Natural killer cell (primary cell): ENCODE measurements at regions not wholly inside any gene's neighbourhood (a gene's known extent, or its start where the extent isn't known, plus 50 kb on each side); places are given as distances from the start of the nearest gene placed in this dataset.

ENCODE experiments used
- ATAC-seq, 3 donors: fragments of 150-1000 bp in 2 of 3; fragments of 200-7000 bp in 1 of 3; cut with Tn5 transposase; 1 replicate in 1 of 3; 2 replicates in 2 of 3; pipeline ENCODE4 v1.10.0; 2021; ENCODE audit warnings: mild to moderate bottlenecking in 2 of 3, moderate library complexity in 2 of 3
- DNase-seq, 2 donors: peaks; one replicate each; pipeline versions ENCODE4 v3.0.0 to v3.0.0-alpha.2; 2013 to 2021; ENCODE audit warnings: mixed read lengths in 1 of 2
- H3K27ac ChIP-seq: one replicate; pipeline ENCODE4 v1.5.1; 2013; ENCODE audit warnings: mild to moderate bottlenecking, low read length
- H3K27me3 ChIP-seq: one replicate; pipeline ENCODE4 v1.6.1; 2013; ENCODE audit warnings: low read length; ENCODE audit not compliant: control insufficient read depth, insufficient read depth
- H3K36me3 ChIP-seq: one replicate; pipeline ENCODE4 v1.6.1; 2013; ENCODE audit warnings: low read length; ENCODE audit not compliant: control insufficient read depth, insufficient read depth
- H3K4me1 ChIP-seq: one replicate; pipeline ENCODE4 v1.6.1; 2013; ENCODE audit warnings: low read length; ENCODE audit not compliant: control insufficient read depth, insufficient read depth
- H3K4me3 ChIP-seq: one replicate; pipeline ENCODE4 v1.5.1; 2013; ENCODE audit warnings: low read length
- H3K9me3 ChIP-seq: one replicate; pipeline ENCODE4 v1.6.1; 2013; ENCODE audit warnings: low read length; ENCODE audit not compliant: control insufficient read depth, insufficient read depth
- H3K27ac Mint-ChIP-seq, 2 donors: one replicate each; pipeline ENCODE4 v1.8.0; 2022; ENCODE audit warnings: mild to moderate bottlenecking in 2 of 2, mixed read lengths in 2 of 2, moderate library complexity in 1 of 2
- H3K27me3 Mint-ChIP-seq, 2 donors: one replicate each; pipeline ENCODE4 v1.8.0; 2022; ENCODE audit warnings: low read depth in 2 of 2, mixed read lengths in 2 of 2
- H3K36me3 Mint-ChIP-seq: one replicate; pipeline ENCODE4 v1.8.0; 2022; ENCODE audit warnings: mixed read lengths
- H3K4me1 Mint-ChIP-seq, 2 donors: one replicate each; pipeline ENCODE4 v1.8.0; 2022; ENCODE audit warnings: mixed read lengths in 2 of 2
- H3K4me3 Mint-ChIP-seq: one replicate; pipeline ENCODE4 v1.8.0; 2022; ENCODE audit warnings: mild to moderate bottlenecking, moderate library complexity, mixed read lengths
- H3K9me3 Mint-ChIP-seq, 2 donors: one replicate each; pipeline ENCODE4 v1.8.0; 2022; ENCODE audit warnings: mixed read lengths in 2 of 2
- WGBS: methylation state at CpG from one replicate; pipeline ENCODE4 v1.1.7; 2013; ENCODE audit warnings: missing lambda C conversion rate; ENCODE audit not compliant: insufficient coverage; 5-methylcytosine and 5-hydroxymethylcytosine counted together
- intact Hi-C: fragments of 100-400 bp; cut with micrococcal nuclease; formaldehyde crosslinking; loops from one replicate; pipeline ENCODE4 v1.14.2; 2022
- TF ChIP-seq, protein P1 (sequence below): fragments of 200-600 bp; IDR thresholded peaks from one replicate; pipeline ENCODE4 v1.8.0; 2022; ENCODE audit warnings: antibody characterized with exemption

DNA sequence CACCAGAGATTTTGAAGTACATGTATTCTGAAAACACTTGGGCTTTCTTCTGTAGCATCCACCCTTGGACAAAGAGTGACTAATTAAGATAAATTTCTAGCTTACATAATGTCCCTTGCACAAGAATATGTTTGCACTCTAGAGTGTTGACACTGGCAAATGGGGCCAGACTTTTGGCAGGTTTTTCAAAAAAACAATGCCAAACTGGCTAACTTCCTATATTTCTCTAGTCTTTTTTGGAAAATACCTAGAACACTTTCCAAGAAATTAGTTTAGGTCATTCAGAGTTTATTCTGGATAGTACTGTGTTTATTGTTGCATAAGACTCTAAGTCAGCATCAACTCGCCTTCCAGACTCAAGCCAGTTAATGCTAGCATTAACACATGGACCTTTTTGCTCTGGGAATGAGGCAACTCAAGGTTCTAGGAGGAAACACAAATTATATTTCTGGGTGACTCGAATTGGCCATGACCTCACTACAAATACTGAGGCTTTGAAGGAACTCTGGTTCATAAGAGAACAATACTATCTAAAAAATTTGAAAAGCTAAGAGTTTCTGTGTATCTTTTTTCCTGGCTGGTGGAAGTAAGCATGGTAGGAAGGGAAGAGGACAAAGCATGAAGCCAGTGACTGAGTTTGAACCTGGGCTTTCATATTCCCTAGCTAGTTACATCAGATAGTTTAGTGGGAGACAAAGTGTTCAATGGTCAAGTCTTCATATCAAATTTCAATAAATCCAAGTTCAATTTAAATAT lies 101.6 kb downstream of the NREP start:
- H3K4me1 ChIP-seq, result no peaks in the 10 kb centered on the region
- Mint-ChIP-seq H3K27me3 (peaks cover 0 to 4% of the 10 kb centered on the region in 2 donors), H3K4me3 (no peak overlapping the region), H3K4me1 (no peaks in the 10 kb centered on the region), H3K27ac (no peak overlapping the region), H3K9me3 (no peaks in the 10 kb centered on the region), H3K36me3 (no peaks in the 10 kb centered on the region)
- no peaks in the 10 kb centered on the region for H3K9me3 ChIP-seq
- 100% methylated on average over 1 of the region's 2 CpGs for WGBS
- TF ChIP-seq, protein P1, sequence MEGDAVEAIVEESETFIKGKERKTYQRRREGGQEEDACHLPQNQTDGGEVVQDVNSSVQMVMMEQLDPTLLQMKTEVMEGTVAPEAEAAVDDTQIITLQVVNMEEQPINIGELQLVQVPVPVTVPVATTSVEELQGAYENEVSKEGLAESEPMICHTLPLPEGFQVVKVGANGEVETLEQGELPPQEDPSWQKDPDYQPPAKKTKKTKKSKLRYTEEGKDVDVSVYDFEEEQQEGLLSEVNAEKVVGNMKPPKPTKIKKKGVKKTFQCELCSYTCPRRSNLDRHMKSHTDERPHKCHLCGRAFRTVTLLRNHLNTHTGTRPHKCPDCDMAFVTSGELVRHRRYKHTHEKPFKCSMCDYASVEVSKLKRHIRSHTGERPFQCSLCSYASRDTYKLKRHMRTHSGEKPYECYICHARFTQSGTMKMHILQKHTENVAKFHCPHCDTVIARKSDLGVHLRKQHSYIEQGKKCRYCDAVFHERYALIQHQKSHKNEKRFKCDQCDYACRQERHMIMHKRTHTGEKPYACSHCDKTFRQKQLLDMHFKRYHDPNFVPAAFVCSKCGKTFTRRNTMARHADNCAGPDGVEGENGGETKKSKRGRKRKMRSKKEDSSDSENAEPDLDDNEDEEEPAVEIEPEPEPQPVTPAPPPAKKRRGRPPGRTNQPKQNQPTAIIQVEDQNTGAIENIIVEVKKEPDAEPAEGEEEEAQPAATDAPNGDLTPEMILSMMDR, result no peak
- ATAC-seq, result no peak
- H3K27me3 ChIP-seq, result no peaks in the 10 kb centered on the region
- H3K36me3 ChIP-seq, result no peaks in the 10 kb centered on the region
- H3K4me3 ChIP-seq, result no peak overlapping the region
- DNase-seq, result no peak
- H3K27ac ChIP-seq, result no peak overlapping the region
- intact Hi-C loops, result no loop called here

DNA sequence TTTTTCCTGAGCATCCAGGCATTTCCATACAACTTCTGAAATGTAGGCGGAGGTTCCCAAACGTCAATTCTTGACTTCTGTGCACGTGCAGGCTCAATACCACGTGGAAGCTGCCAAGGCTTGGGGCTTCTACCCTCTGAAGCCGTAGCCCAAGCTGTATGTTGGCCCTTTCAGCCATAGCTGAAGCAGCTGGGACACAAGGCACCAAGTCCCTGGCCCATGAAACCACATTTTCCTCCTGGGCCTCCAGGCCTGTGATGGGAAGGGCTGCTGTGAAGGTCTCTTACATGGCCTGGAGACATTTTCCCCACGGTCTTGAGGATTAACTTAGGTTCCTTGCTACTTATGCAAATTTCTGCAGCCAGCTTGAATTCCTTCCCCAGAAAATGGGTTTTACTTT lies 103.6 kb downstream of the NREP start:
- no peaks in the 10 kb centered on the region for H3K9me3 Mint-ChIP-seq

DNA sequence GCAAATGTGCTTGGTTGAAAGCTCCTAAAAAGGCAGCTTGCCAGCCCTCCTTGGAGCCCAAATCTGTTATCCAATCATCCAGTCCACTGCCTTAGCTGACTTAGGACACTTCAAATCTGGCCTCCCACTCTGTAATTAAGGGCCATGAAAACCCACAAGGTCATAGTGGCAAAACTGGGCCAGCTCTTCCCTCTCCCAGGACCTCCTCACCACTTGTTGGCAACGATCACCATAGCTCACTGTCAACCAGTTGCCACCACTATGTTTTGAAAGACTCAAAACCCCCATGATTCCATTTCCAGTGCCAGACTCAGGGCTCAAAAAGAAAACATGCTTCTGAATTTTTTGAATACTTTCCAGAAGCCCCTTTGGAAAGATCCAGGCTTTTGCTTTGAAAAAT lies 107.5 kb downstream of the NREP start:
- Histone ChIP-seq H3K27me3 (no peaks in the 10 kb centered on the region), H3K4me3 (no peak overlapping the region), H3K36me3 (no peaks in the 10 kb centered on the region), H3K27ac (no peak overlapping the region), H3K9me3 (no peaks in the 10 kb centered on the region), H3K4me1 (no peaks in the 10 kb centered on the region)
- no peaks in the 10 kb centered on the region for H3K9me3 Mint-ChIP-seq
- DNase-seq (no peak), ATAC-seq (no peak)
- H3K27me3 Mint-ChIP-seq, result peaks cover 0 to 10% of the 10 kb centered on the region in 2 donors
- TF ChIP-seq, protein P1, result no peak
- no peaks in the 10 kb centered on the region for H3K36me3 Mint-ChIP-seq
- 77% methylated on average over 1 of the region's 1 CpG for WGBS
- intact Hi-C loops, result no loop called here
- H3K27ac Mint-ChIP-seq, result no peak overlapping the region
- no peaks in the 10 kb centered on the region for H3K4me1 Mint-ChIP-seq
- no peak overlapping the region for H3K4me3 Mint-ChIP-seq

More for the DNA sequence above, 103.6 kb downstream of the NREP start:
- H3K27ac ChIP-seq, result no peak overlapping the region
- TF ChIP-seq, protein P1, result no peak
- H3K4me1 Mint-ChIP-seq, result no peaks in the 10 kb centered on the region
- H3K27me3 Mint-ChIP-seq, result peaks cover 0 to 5% of the 10 kb centered on the region in 2 donors
- DNase-seq, result no peak
- H3K36me3 ChIP-seq, result no peaks in the 10 kb centered on the region
- H3K4me1 ChIP-seq, result no peaks in the 10 kb centered on the region
- no peak overlapping the region for H3K27ac Mint-ChIP-seq
- intact Hi-C loops, result no loop called here
- no peaks in the 10 kb centered on the region for H3K36me3 Mint-ChIP-seq
- no peaks in the 10 kb centered on the region for H3K27me3 ChIP-seq
- H3K9me3 ChIP-seq, result no peaks in the 10 kb centered on the region
- no peak overlapping the region for H3K4me3 ChIP-seq
- no peak for ATAC-seq
- no peak overlapping the region for H3K4me3 Mint-ChIP-seq
- 83% methylated on average over 6 of the region's 6 CpGs for WGBS

DNA sequence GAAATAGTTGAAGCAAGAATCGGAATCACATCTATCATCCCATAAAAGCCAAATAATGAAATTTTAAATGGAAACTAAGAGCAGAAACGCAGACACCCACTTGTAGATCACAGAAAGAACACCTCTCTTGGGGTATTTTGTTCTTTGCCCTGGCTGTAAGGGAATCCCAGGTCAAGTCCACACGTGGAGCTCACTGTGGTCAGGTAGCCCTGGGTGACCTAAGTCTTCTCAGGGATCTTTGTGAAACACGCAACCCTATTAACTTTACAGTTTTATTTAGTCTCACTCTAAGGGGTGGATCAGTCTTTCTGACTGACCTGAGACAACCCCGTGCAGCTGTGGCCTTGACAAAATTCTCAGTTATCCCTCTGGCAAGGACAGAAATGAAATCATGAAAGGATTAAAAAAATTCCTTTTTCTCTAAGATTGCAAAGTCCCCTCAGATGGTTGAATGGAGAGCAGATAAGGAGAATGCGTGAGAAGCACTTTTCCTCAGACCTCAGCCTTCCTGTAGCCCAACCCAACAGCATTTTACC lies 111.6 kb downstream of the NREP start:
- H3K4me1 Mint-ChIP-seq, result no peaks in the 10 kb centered on the region
- Histone ChIP-seq H3K27me3 (no peaks in the 10 kb centered on the region), H3K27ac (no peak overlapping the region), H3K36me3 (no peaks in the 10 kb centered on the region), H3K9me3 (no peaks in the 10 kb centered on the region), H3K4me3 (no peak overlapping the region), H3K4me1 (no peaks in the 10 kb centered on the region)
- H3K9me3 Mint-ChIP-seq, result no peaks in the 10 kb centered on the region
- ATAC-seq, result no peak
- no peaks in the 10 kb centered on the region for H3K36me3 Mint-ChIP-seq
- H3K27ac Mint-ChIP-seq, result no peak overlapping the region
- H3K27me3 Mint-ChIP-seq, result peaks cover 0 to 8% of the 10 kb centered on the region in 2 donors
- TF ChIP-seq, protein P1, result no peak
- no peak overlapping the region for H3K4me3 Mint-ChIP-seq
- 79% methylated on average over 5 of the region's 6 CpGs for WGBS
- DNase-seq, result no peak
- intact Hi-C loops, result no loop called here
